CD4-positive, alpha-beta memory T cell (primary cell): ENCODE measurements at regions not wholly inside any gene's neighbourhood (a gene's known extent, or its start where the extent isn't known, plus 50 kb on each side); places are given as distances from the start of the nearest gene placed in this dataset.

ENCODE experiments used
- CTCF ChIA-PET: fragments of 350-600 bp; sonication (Branson Sonifier 250); formaldehyde crosslinking; loops from one replicate; lab custom pipeline; 2021; ENCODE audit warnings: inconsistent platforms; ENCODE audit not compliant: partially characterized antibody; lab: Charles Lee
- POLR2A ChIA-PET: fragments of 350-600 bp; sonication (Branson Sonifier 250); formaldehyde crosslinking; loops from one replicate; lab custom pipeline; 2021; ENCODE audit not compliant: partially characterized antibody; lab: Charles Lee
- DNase-seq, 5 donors: peaks; one replicate each; pipeline versions ENCODE4 v3.0.0 to v3.0.0-alpha.2; 2020 to 2022; ENCODE audit warnings: mixed read lengths in 1 of 5
- H3K27ac ChIP-seq: one replicate; pipeline ENCODE4 v1.7.0; 2013; ENCODE audit warnings: low read depth, low read length
- H3K27me3 ChIP-seq: 2 replicates; pipeline ENCODE4 v1.7.0; 2013; ENCODE audit warnings: mild to moderate bottlenecking, low read length, moderate library complexity; ENCODE audit not compliant: insufficient read depth
- H3K36me3 ChIP-seq: 2 replicates; pipeline ENCODE4 v1.7.0; 2013; ENCODE audit warnings: mild to moderate bottlenecking, low read length, moderate library complexity; ENCODE audit not compliant: insufficient read depth
- H3K4me1 ChIP-seq: 2 replicates; pipeline ENCODE4 v1.7.0; 2013; ENCODE audit warnings: mild to moderate bottlenecking, low read length, moderate library complexity; ENCODE audit not compliant: insufficient read depth
- H3K4me3 ChIP-seq, 2 donors: one replicate each; pipeline ENCODE4 v1.7.0; 2013; ENCODE audit warnings: low read length in 2 of 2, mild to moderate bottlenecking in 1 of 2
- H3K9me3 ChIP-seq, 2 donors: one replicate each; pipeline ENCODE4 v1.7.0; 2013; ENCODE audit warnings: low read length in 2 of 2, control low read depth in 1 of 2; ENCODE audit not compliant: control insufficient read depth in 1 of 2
- H3K27ac Mint-ChIP-seq, 7 donors: one replicate each; pipeline ENCODE4 v1.8.0; 2020 to 2021; ENCODE audit warnings: mixed read lengths in 7 of 7, mild to moderate bottlenecking in 6 of 7, inconsistent platforms in 3 of 7, moderate library complexity in 3 of 7
- H3K27me3 Mint-ChIP-seq, 2 donors: one replicate each; pipeline ENCODE4 v1.8.0; 2020 to 2021; ENCODE audit warnings: mixed read lengths in 2 of 2
- H3K36me3 Mint-ChIP-seq, 2 donors: one replicate each; pipeline ENCODE4 v1.8.0; 2020 to 2021; ENCODE audit warnings: mixed read lengths in 2 of 2, inconsistent platforms in 1 of 2, mild to moderate bottlenecking in 1 of 2
- H3K4me1 Mint-ChIP-seq, 4 donors: one replicate each; pipeline ENCODE4 v1.8.0; 2020 to 2021; ENCODE audit warnings: mixed read lengths in 4 of 4, mild to moderate bottlenecking in 1 of 4
- H3K4me3 Mint-ChIP-seq, 8 donors: one replicate each; pipeline ENCODE4 v1.8.0; 2020 to 2021; ENCODE audit warnings: mixed read lengths in 8 of 8, mild to moderate bottlenecking in 7 of 8, moderate library complexity in 6 of 8, inconsistent platforms in 3 of 8
- H3K9me3 Mint-ChIP-seq, 8 donors: one replicate each; pipeline ENCODE4 v1.8.0; 2020 to 2021; ENCODE audit warnings: mixed read lengths in 8 of 8, mild to moderate bottlenecking in 5 of 8, inconsistent platforms in 3 of 8, moderate library complexity in 1 of 8
- intact Hi-C: fragments of 100-400 bp; cut with micrococcal nuclease; formaldehyde crosslinking; loops from one replicate; pipeline ENCODE4 v1.15.1; 2023

DNA sequence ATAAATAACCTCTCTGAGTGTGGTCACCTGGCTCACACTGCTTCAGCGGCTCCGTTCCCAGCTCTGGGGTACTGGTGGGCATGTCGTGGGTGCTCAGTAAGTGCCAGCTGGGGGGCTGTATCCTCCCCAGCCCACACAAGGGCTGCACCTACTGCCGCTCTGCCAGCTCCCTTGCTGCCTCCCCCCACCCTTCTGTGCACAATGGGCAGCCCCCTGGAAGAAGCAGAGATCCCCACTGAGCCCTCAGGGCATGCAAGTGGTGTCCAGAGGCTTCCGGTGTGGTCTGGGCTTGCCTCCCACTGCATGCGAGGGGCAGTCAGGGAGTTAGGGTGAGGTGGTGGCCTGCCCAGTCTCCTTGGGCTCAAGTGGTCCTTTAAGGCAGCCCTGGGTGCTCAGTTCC, 58.3 kb upstream of the TRPM1 start:
- no peak overlapping the region for H3K27ac Mint-ChIP-seq
- H3K36me3 Mint-ChIP-seq: no peaks in the 10 kb centered on the region
- intact Hi-C loops: no loop called here
- H3K9me3 Mint-ChIP-seq: no peaks in the 10 kb centered on the region
- H3K27me3 ChIP-seq: no peaks in the 10 kb centered on the region
- H3K4me3 Mint-ChIP-seq: no peak overlapping the region
- ChIA-PET POLR2A (no interaction called here), CTCF (interaction anchor here (1.0 kb wide), 1 partner anchor 30 kb away, joined by 5 read pairs; no protein-coding TSS in a partner anchor)
- DNase-seq: no peak
- no peak overlapping the region for H3K27ac ChIP-seq
- no peaks in the 10 kb centered on the region for H3K36me3 ChIP-seq
- no peaks in the 10 kb centered on the region for H3K9me3 ChIP-seq
- no peaks in the 10 kb centered on the region for H3K4me1 ChIP-seq
- peaks cover 0 to 2% (median 0%) of the 10 kb centered on the region in 4 donors for H3K4me1 Mint-ChIP-seq
- H3K4me3 ChIP-seq: no peak overlapping the region
- peaks cover 0 to 5% of the 10 kb centered on the region in 2 donors for H3K27me3 Mint-ChIP-seq

DNA sequence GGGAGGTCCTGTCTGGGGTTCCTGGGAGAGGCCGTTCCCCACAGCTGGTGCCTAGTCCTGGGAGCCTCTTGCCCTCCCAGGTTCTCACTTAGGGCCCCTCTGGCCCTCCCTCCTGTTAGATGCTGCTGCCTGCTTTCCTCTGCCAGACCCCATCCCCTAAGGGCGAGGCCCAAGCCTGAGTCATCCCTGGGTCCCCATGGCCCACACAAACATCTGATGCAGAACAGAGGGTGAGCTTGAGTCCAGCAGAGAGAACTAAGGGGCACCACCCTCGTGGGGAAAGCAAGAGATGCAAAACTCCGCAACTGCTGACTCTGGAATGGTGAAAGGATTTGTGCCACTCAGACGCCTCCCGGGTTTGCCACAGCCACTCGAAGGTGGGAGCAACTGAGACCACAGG, 58.8 kb upstream of the TRPM1 start:
- Histone ChIP-seq H3K27ac (no peak overlapping the region), H3K4me3 (no peak overlapping the region), H3K9me3 (no peaks in the 10 kb centered on the region), H3K4me1 (no peaks in the 10 kb centered on the region), H3K36me3 (no peaks in the 10 kb centered on the region), H3K27me3 (no peaks in the 10 kb centered on the region)
- Mint-ChIP-seq H3K27me3 (peaks cover 0 to 5% of the 10 kb centered on the region in 2 donors), H3K27ac (no peak overlapping the region), H3K4me1 (peaks cover 0 to 2% (median under 1%) of the 10 kb centered on the region in 4 donors), H3K9me3 (no peaks in the 10 kb centered on the region), H3K4me3 (no peak overlapping the region), H3K36me3 (no peaks in the 10 kb centered on the region)
- POLR2A ChIA-PET: no interaction called here
- intact Hi-C loops: no loop called here
- no peak for DNase-seq
- CTCF ChIA-PET: no interaction called here

GRCh38 chr15:31160740-31161495, 59.4 kb upstream of the TRPM1 start:
- ChIA-PET POLR2A (no interaction called here), CTCF (no interaction called here)
- no peaks in the 10 kb centered on the region for H3K9me3 ChIP-seq
- Mint-ChIP-seq H3K9me3 (no peaks in the 10 kb centered on the region), H3K4me3 (no peak overlapping the region), H3K27ac (no peak overlapping the region), H3K36me3 (no peaks in the 10 kb centered on the region), H3K4me1 (peaks cover 0 to 2% (median under 1%) of the 10 kb centered on the region in 4 donors), H3K27me3 (peaks cover 0 to 5% of the 10 kb centered on the region in 2 donors)
- no peak for DNase-seq
- H3K4me1 ChIP-seq: no peaks in the 10 kb centered on the region
- intact Hi-C loops: no loop called here
- no peak overlapping the region for H3K27ac ChIP-seq
- no peaks in the 10 kb centered on the region for H3K27me3 ChIP-seq
- H3K4me3 ChIP-seq: no peak overlapping the region
- no peaks in the 10 kb centered on the region for H3K36me3 ChIP-seq

- Mint-ChIP-seq H3K9me3 (no peaks in the 10 kb centered on the region), H3K4me3 (no peak overlapping the region), H3K27me3 (no peaks in the 10 kb centered on the region), H3K27ac (peak overlapping the region in 1 of 7 donors; percentile 56), H3K4me1 (peaks cover 1 to 4% (median 3%) of the 10 kb centered on the region in 4 donors), H3K36me3 (no peaks in the 10 kb centered on the region)
- Histone ChIP-seq H3K27ac (no peak overlapping the region), H3K4me1 (no peaks in the 10 kb centered on the region), H3K27me3 (no peaks in the 10 kb centered on the region), H3K36me3 (no peaks in the 10 kb centered on the region), H3K4me3 (no peak overlapping the region), H3K9me3 (no peaks in the 10 kb centered on the region)
- DNase-seq: no peak
- ChIA-PET POLR2A (no interaction called here), CTCF (no interaction called here)
- intact Hi-C loops: no loop called here
These were observed 60.4 kb upstream of the TRPM1 start for GRCh38 chr15:31161951-31162350.

DNA sequence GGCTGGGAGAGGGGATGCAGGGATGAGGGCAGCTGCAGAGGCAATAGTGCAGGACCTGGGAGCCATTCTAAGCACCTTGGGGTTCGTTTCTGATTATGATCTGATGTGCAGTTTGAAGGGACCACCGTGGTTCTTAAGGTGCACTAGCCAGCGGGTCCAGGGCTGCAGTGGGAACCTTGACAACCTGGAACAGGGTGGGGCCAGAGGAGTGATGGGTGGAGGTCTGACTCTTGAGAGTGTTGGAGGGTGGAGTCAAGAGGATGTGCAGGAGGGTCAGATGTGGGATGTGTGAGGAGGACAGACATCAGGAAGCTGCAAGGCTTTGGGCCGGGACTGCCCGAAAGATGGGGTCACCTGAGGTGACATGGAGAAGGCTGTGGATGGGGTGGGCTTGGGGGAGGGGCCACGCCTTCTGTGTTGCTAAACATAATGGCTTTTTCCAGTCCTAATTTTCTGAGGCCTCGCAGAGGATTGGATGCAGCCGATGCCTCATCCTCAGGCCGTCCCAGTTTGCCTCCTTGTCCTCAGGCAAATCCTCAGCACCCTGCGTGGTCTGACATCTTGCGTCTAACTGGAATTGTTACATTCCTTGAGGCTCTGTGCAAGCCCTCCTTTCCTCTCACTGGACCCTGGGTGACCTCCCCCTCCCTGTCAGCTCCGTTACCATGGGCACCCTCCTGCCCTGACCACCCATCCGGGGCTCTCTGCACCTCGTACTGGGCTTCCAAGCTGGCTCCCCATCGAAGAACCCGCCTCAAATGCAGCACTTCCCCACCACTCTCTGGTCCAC, 61.4 kb upstream of the TRPM1 start:
- CTCF ChIA-PET: interaction anchor here (1.2 kb wide), 1 partner anchor 34 kb away, joined by 3 read pairs; no protein-coding TSS in a partner anchor
- Histone ChIP-seq H3K4me1 (peaks cover 8% of the 10 kb centered on the region), H3K27ac (no peak overlapping the region), H3K9me3 (no peaks in the 10 kb centered on the region), H3K27me3 (no peaks in the 10 kb centered on the region), H3K4me3 (no peak overlapping the region), H3K36me3 (no peaks in the 10 kb centered on the region)
- Mint-ChIP-seq H3K9me3 (no peaks in the 10 kb centered on the region), H3K27me3 (no peaks in the 10 kb centered on the region), H3K4me3 (no peak overlapping the region), H3K27ac (no peak overlapping the region), H3K36me3 (no peaks in the 10 kb centered on the region), H3K4me1 (peaks cover 6 to 12% (median 10%) of the 10 kb centered on the region in 4 donors)
- POLR2A ChIA-PET: no interaction called here
- DNase-seq: no peak
- intact Hi-C loops: no loop called here

GRCh38 chr15:31163769-31164572, 62.4 kb upstream of the TRPM1 start:
- peak overlapping the region in 1 of 7 donors; percentile 15 for H3K27ac Mint-ChIP-seq
- Histone ChIP-seq H3K9me3 (no peaks in the 10 kb centered on the region), H3K4me1 (peaks cover 18% of the 10 kb centered on the region), H3K4me3 (no peak overlapping the region), H3K27me3 (no peaks in the 10 kb centered on the region), H3K27ac (no peak overlapping the region), H3K36me3 (no peaks in the 10 kb centered on the region)
- H3K36me3 Mint-ChIP-seq: no peaks in the 10 kb centered on the region
- H3K4me3 Mint-ChIP-seq: no peak overlapping the region
- H3K9me3 Mint-ChIP-seq: no peaks in the 10 kb centered on the region
- ChIA-PET POLR2A (no interaction called here), CTCF (interaction anchor here (1.2 kb wide), 1 partner anchor 35 kb away, joined by 3 read pairs; no protein-coding TSS in a partner anchor)
- no peak for DNase-seq
- intact Hi-C loops: no loop called here
- peaks cover 12 to 22% (median 18%) of the 10 kb centered on the region in 4 donors for H3K4me1 Mint-ChIP-seq
- H3K27me3 Mint-ChIP-seq: no peaks in the 10 kb centered on the region

GRCh38 chr15:31164573-31164912, 63.0 kb upstream of the TRPM1 start:
- Mint-ChIP-seq H3K4me1 (peaks cover 12 to 22% (median 18%) of the 10 kb centered on the region in 4 donors), H3K4me3 (no peak overlapping the region), H3K36me3 (no peaks in the 10 kb centered on the region), H3K27ac (no peak overlapping the region), H3K27me3 (no peaks in the 10 kb centered on the region), H3K9me3 (no peaks in the 10 kb centered on the region)
- H3K9me3 ChIP-seq: no peaks in the 10 kb centered on the region
- peaks cover 18% of the 10 kb centered on the region for H3K4me1 ChIP-seq
- POLR2A ChIA-PET: no interaction called here
- no peak overlapping the region for H3K27ac ChIP-seq
- DNase-seq: no peak
- no peak overlapping the region for H3K4me3 ChIP-seq
- no peaks in the 10 kb centered on the region for H3K36me3 ChIP-seq
- no peaks in the 10 kb centered on the region for H3K27me3 ChIP-seq
- CTCF ChIA-PET: no interaction called here
- intact Hi-C loops: no loop called here
